Fibroblast of skin of abdomen (primary cell): ENCODE measurements at regions not wholly inside any gene's neighbourhood (a gene's known extent, or its start where the extent isn't known, plus 50 kb on each side); places are given as distances from the start of the nearest gene placed in this dataset.

Source experiments
- DNase-seq: peaks from one replicate; pipeline ENCODE4 v3.0.0-alpha.2; 2013

- no peak for DNase-seq
Measured at GRCh38 chr9:88326936-88327335, 61.3 kb upstream of the SPIN1 start.

GRCh38 chr9:88326015-88326414 lies 62.2 kb upstream of the SPIN1 start:
- DNase-seq = no peak

GRCh38 chr9:88322906-88323566 lies 65.2 kb upstream of the SPIN1 start:
- peak; percentile 54 for DNase-seq

- DNase-seq = no peak
Measured at GRCh38 chr9:88321764-88322163, 66.5 kb upstream of the SPIN1 start.

GRCh38 chr9:88320748-88321415 lies 67.4 kb upstream of the SPIN1 start:
- no peak for DNase-seq

GRCh38 chr9:88319936-88320747 lies 68.1 kb upstream of the SPIN1 start:
- DNase-seq = no peak

GRCh38 chr9:88313364-88314220 lies 74.7 kb upstream of the SPIN1 start:
- DNase-seq = no peak

- no peak for DNase-seq
Measured at GRCh38 chr9:88312517-88313103, 75.6 kb upstream of the SPIN1 start.

- DNase-seq = no peak
Measured at GRCh38 chr9:88312045-88312444, 76.2 kb upstream of the SPIN1 start.

- DNase-seq = no peak
Measured at GRCh38 chr9:88310310-88310980, 77.8 kb upstream of the SPIN1 start.

GRCh38 chr9:88308831-88309560 lies 79.2 kb upstream of the SPIN1 start:
- no peak for DNase-seq

- no peak for DNase-seq
Measured at GRCh38 chr9:88307136-88307535, 81.1 kb upstream of the SPIN1 start.

GRCh38 chr9:88303721-88304451 lies 84.4 kb upstream of the SPIN1 start:
- DNase-seq = peak; percentile 28

- DNase-seq = no peak
Measured at GRCh38 chr9:88302579-88303324, 85.5 kb upstream of the SPIN1 start.

- no peak for DNase-seq
Measured at GRCh38 chr9:88300556-88300955, 87.7 kb upstream of the SPIN1 start.

- DNase-seq = no peak
Measured at GRCh38 chr9:88291856-88292255, 96.4 kb upstream of the SPIN1 start.

- no peak for DNase-seq
Measured at GRCh38 chr9:88291056-88291455, 97.2 kb upstream of the SPIN1 start.

GRCh38 chr9:88289532-88289931 lies 98.7 kb upstream of the SPIN1 start:
- DNase-seq = no peak

GRCh38 chr9:88287972-88288371 lies 100.3 kb upstream of the SPIN1 start:
- DNase-seq = no peak
